RWPE2 (cell line): ENCODE measurements at regions not wholly inside any gene's neighbourhood (a gene's known extent, or its start where the extent isn't known, plus 50 kb on each side); places are given as distances from the start of the nearest gene placed in this dataset.

Experiments used
- ATAC-seq: fragments of 200-7000 bp; cut with Tn5 transposase; 3 replicates; pipeline ENCODE4 v1.9.1; 2021; ENCODE audit warnings: low read depth
- DNase-seq: peaks from one replicate; pipeline ENCODE4 v3.0.0-alpha.2; 2020; ENCODE audit warnings: low spot score
- H3K27ac ChIP-seq: fragments of 450-650 bp; 2 replicates; pipeline ENCODE4 v1.5.1; 2017; ENCODE audit warnings: mild to moderate bottlenecking; ENCODE audit not compliant: poor library complexity, severe bottlenecking
- H3K27me3 ChIP-seq: fragments of 250-450 bp; sonication (Bioruptor Pico); 2 replicates; pipeline ENCODE4 v1.5.1; 2021; ENCODE audit warnings: mild to moderate bottlenecking, moderate library complexity; ENCODE audit not compliant: insufficient read depth, poor library complexity, severe bottlenecking
- H3K36me3 ChIP-seq: fragments of 250-450 bp; sonication (Bioruptor Pico); 2 replicates; pipeline ENCODE4 v1.5.1; 2020; ENCODE audit warnings: low read depth, mild to moderate bottlenecking, moderate library complexity
- H3K4me1 ChIP-seq: fragments of 250-450 bp; sonication (Bioruptor Pico); 2 replicates; pipeline ENCODE4 v1.5.1; 2021; ENCODE audit warnings: mild to moderate bottlenecking, moderate library complexity; ENCODE audit not compliant: insufficient read depth, poor library complexity, severe bottlenecking
- H3K4me3 ChIP-seq: fragments of 250-450 bp; sonication (Bioruptor Pico); 2 replicates; pipeline ENCODE4 v1.5.1; 2021; ENCODE audit warnings: mild to moderate bottlenecking, moderate library complexity; ENCODE audit not compliant: severe bottlenecking
- H3K9me3 ChIP-seq: fragments of 250-450 bp; sonication (Bioruptor Pico); 2 replicates; pipeline ENCODE4 v1.5.1; 2021; ENCODE audit warnings: mild to moderate bottlenecking, moderate library complexity; ENCODE audit not compliant: severe bottlenecking
- CTCF ChIP-seq: fragments of 450-650 bp; IDR thresholded peaks from one replicate; pipeline ENCODE4 v1.5.1; 2017; ENCODE audit warnings: mild to moderate bottlenecking, moderate library complexity; ENCODE audit not compliant: poor library complexity, severe bottlenecking

- H3K4me1 ChIP-seq, result peaks cover 46% of the 10 kb centered on the region
- ATAC-seq (0 out of 3 replicates have a peak, but pooled peaks have one; percentile 14), DNase-seq (no peak)
- H3K36me3 ChIP-seq, result no peaks in the 10 kb centered on the region
- no peaks in the 10 kb centered on the region for H3K27me3 ChIP-seq
- no peak overlapping the region for H3K4me3 ChIP-seq
- TF ChIP-seq CTCF, result no peak
- no peaks in the 10 kb centered on the region for H3K9me3 ChIP-seq
- no peak overlapping the region for H3K27ac ChIP-seq
Measured at GRCh38 chr6:40909811-40910210, 129.2 kb downstream of the UNC5CL start.

GRCh38 chr6:40907198-40907701 is 131.8 kb downstream of the UNC5CL start:
- Histone ChIP-seq H3K27ac (peak overlapping the region; percentile 95), H3K4me3 (no peak overlapping the region), H3K4me1 (peaks cover 43% of the 10 kb centered on the region), H3K9me3 (no peaks in the 10 kb centered on the region), H3K36me3 (no peaks in the 10 kb centered on the region), H3K27me3 (no peaks in the 10 kb centered on the region)
- ATAC-seq (peak; percentile 75), DNase-seq (peak; percentile 96)
- TF ChIP-seq CTCF, result no peak

- peak overlapping the region; percentile 95 for H3K27ac ChIP-seq
- no peaks in the 10 kb centered on the region for H3K27me3 ChIP-seq
- no peak for DNase-seq
- no peak for TF ChIP-seq CTCF
- peak; percentile 82 for ATAC-seq
- H3K9me3 ChIP-seq, result no peaks in the 10 kb centered on the region
- no peaks in the 10 kb centered on the region for H3K36me3 ChIP-seq
- H3K4me3 ChIP-seq, result no peak overlapping the region
- peaks cover 38% of the 10 kb centered on the region for H3K4me1 ChIP-seq
Measured at GRCh38 chr6:40906759-40907158, 132.3 kb downstream of the UNC5CL start.

- no peak overlapping the region for H3K4me3 ChIP-seq
- ATAC-seq, result no peak
- H3K27ac ChIP-seq, result no peak overlapping the region
Measured at GRCh38 chr6:40904583-40905194, 134.3 kb downstream of the UNC5CL start.

More at GRCh38 chr6:40904583-40905194, 134.3 kb downstream of the UNC5CL start:
- DNase-seq, result no peak
- no peaks in the 10 kb centered on the region for H3K27me3 ChIP-seq
- no peaks in the 10 kb centered on the region for H3K36me3 ChIP-seq
- no peaks in the 10 kb centered on the region for H3K9me3 ChIP-seq
- no peak for TF ChIP-seq CTCF
- peaks cover 28% of the 10 kb centered on the region for H3K4me1 ChIP-seq
